Adrenal gland (tissue), 5 donors: ENCODE measurements at regions not wholly inside any gene's neighbourhood (a gene's known extent, or its start where the extent isn't known, plus 50 kb on each side); places are given as distances from the start of the nearest gene placed in this dataset.

Experiments
- POLR2A ChIP-seq, 2 donors: fragments of 450-650 bp; IDR thresholded peaks; one replicate each; pipeline ENCODE4 v1.6.1; 2017; ENCODE audit warnings: antibody characterized with exemption in 2 of 2, mild to moderate bottlenecking in 2 of 2, moderate library complexity in 1 of 2
- TF ChIP-seq, protein P1 (sequence below), 6 experiments: fragments of 450-650 bp in 4 of 6; fragments of 200-600 bp in 2 of 6; sonication (generic) in 1 of 6; IDR thresholded peaks; 1 replicate in 5 of 6; 2 replicates in 1 of 6; pipeline versions ENCODE4 v1.5.1 to v1.8.0; 2016 to 2021; ENCODE audit warnings: antibody characterized with exemption in 6 of 6, mild to moderate bottlenecking in 2 of 6, moderate library complexity in 1 of 6
- donor health status: DM: no; HTN: no; CAD: no.

DNA sequence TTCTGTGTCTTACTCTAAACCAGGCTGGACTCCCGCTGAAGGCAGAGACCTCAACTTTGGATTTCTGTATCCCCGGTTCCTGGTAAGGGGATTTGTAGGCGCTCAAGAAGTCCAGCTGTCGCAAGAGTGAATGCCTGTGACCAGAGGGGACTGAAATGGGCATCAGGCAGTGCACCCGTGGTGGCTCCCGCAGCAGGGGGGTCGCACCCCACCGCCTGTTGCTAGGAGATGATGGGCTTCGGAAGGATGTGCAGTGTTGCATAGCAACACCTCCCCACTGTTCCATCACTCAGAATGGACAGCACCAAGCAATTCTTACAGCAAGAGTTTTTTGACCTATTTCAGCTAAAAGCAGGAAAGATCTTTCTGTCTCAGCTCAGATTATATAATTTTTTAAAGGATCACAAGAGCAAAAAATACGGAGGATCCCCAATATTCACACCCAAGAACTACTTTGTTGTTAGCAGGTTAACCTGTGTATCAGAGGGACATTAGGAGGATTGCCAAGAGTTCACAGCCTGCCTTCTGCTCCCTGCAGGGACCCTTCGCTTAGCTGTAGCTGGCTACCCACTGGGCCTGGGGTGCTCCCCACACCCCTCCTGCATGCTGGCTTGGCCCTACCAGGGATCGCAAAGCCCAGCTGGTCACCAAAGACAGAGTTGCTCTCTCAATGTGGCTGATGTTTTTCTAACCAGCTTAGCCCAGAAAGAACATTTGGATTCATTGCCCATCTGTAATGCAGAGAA is 63.8 kb downstream of the SOWAHC start:
- no peak for TF ChIP-seq POLR2A (IDR thresholded peaks at IDR 0.05)
- TF ChIP-seq, protein P1, sequence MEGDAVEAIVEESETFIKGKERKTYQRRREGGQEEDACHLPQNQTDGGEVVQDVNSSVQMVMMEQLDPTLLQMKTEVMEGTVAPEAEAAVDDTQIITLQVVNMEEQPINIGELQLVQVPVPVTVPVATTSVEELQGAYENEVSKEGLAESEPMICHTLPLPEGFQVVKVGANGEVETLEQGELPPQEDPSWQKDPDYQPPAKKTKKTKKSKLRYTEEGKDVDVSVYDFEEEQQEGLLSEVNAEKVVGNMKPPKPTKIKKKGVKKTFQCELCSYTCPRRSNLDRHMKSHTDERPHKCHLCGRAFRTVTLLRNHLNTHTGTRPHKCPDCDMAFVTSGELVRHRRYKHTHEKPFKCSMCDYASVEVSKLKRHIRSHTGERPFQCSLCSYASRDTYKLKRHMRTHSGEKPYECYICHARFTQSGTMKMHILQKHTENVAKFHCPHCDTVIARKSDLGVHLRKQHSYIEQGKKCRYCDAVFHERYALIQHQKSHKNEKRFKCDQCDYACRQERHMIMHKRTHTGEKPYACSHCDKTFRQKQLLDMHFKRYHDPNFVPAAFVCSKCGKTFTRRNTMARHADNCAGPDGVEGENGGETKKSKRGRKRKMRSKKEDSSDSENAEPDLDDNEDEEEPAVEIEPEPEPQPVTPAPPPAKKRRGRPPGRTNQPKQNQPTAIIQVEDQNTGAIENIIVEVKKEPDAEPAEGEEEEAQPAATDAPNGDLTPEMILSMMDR (IDR thresholded peaks at IDR 0.05), result no peak
